ENCODE measurements at regions not wholly inside any gene's neighbourhood (a gene's known extent, or its start where the extent isn't known, plus 50 kb on each side); places are given as distances from the start of the nearest gene placed in this dataset.

DNA sequence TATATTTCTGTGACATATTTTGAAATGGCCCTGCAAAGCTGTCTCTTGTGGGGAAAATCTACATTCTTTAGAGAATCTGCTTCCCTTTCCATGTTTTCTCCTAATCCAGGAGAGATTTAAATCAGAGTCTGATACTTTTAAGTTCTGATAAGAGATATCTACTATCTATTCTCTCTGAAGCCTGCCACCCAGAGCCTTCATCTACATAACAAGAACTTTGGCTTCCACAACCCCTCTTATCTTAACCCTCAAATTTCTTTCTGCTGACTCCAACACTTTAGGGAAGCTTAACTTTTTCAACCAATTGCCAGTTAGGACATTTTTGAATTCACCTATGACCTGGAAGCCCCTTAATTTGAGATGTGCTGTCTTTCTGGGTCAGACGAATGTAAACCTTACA lies 965.2 kb downstream of the TBC1D22A start:
- no peaks in the 10 kb centered on the region for H3F3A ChIP-seq (ENCODE audit: insufficient read depth)
- no peaks in the 10 kb centered on the region for H3K9me2 ChIP-seq (replicated peaks; ENCODE audit: insufficient read depth, low read length)
- no peaks in the 10 kb centered on the region for H3K36me3 ChIP-seq (ENCODE audit: low read length)
- H3K79me2 ChIP-seq (ENCODE audit: insufficient read depth, low read length), result no peaks in the 10 kb centered on the region
- no peaks in the 10 kb centered on the region for H4K20me1 ChIP-seq (ENCODE audit: low read depth, low read length)
- H3K9ac ChIP-seq (ENCODE audit: low read length), result no peak overlapping the region
- TF ChIP-seq CTCF (IDR thresholded peaks at IDR 0.05; ENCODE audit: insufficient read depth, low read length, poor library complexity, severe bottlenecking) (no peak), EZH2phosphoT487 (conservative IDR thresholded peaks at IDR 0.05; ENCODE audit: low read length) (no peak)
- H3K27me3 ChIP-seq (ENCODE audit: low read length), result no peaks in the 10 kb centered on the region
- H3K4me3 ChIP-seq (ENCODE audit: insufficient read depth, low read length, poor library complexity, severe bottlenecking), result no peak overlapping the region
- H3K4me2 ChIP-seq (ENCODE audit: low read depth, low read length, poor library complexity, severe bottlenecking), result no peak overlapping the region
- no peak overlapping the region for H3K27ac ChIP-seq (ENCODE audit: low read depth, low read length)
- H3K9me3 ChIP-seq (ENCODE audit: insufficient read depth, low read length), result no peaks in the 10 kb centered on the region
- no peak overlapping the region for H2AFZ ChIP-seq (ENCODE audit: low read depth, low read length, severe bottlenecking)

GRCh38 chr22:47724751-47725150 lies 962.3 kb downstream of the TBC1D22A start:
- H3K4me3 ChIP-seq (ENCODE audit: insufficient read depth, low read length, poor library complexity, severe bottlenecking), result no peak overlapping the region
- no peaks in the 10 kb centered on the region for H4K20me1 ChIP-seq (ENCODE audit: low read depth, low read length)
- no peaks in the 10 kb centered on the region for H3K9me2 ChIP-seq (replicated peaks; ENCODE audit: insufficient read depth, low read length)
- H3K9ac ChIP-seq (ENCODE audit: low read length), result no peak overlapping the region
- H3K27me3 ChIP-seq (ENCODE audit: low read length), result no peaks in the 10 kb centered on the region
- H3K9me3 ChIP-seq (ENCODE audit: insufficient read depth, low read length), result no peaks in the 10 kb centered on the region
- no peak overlapping the region for H3K4me2 ChIP-seq (ENCODE audit: low read depth, low read length, poor library complexity, severe bottlenecking)
- no peak for TF ChIP-seq EZH2phosphoT487 (conservative IDR thresholded peaks at IDR 0.05; ENCODE audit: low read length)
- H2AFZ ChIP-seq (ENCODE audit: low read depth, low read length, severe bottlenecking), result no peak overlapping the region
- H3K79me2 ChIP-seq (ENCODE audit: insufficient read depth, low read length), result no peaks in the 10 kb centered on the region
- H3K27ac ChIP-seq (ENCODE audit: low read depth, low read length), result no peak overlapping the region
- no peaks in the 10 kb centered on the region for H3K36me3 ChIP-seq (ENCODE audit: low read length)
- H3F3A ChIP-seq (ENCODE audit: insufficient read depth), result no peaks in the 10 kb centered on the region

- Histone ChIP-seq H3K4me3 (ENCODE audit: insufficient read depth, low read length, poor library complexity, severe bottlenecking) (no peak overlapping the region), H3K9me3 (ENCODE audit: insufficient read depth, low read length) (no peaks in the 10 kb centered on the region), H3K79me2 (ENCODE audit: insufficient read depth, low read length) (no peaks in the 10 kb centered on the region), H3F3A (ENCODE audit: insufficient read depth) (no peaks in the 10 kb centered on the region), H3K36me3 (ENCODE audit: low read length) (no peaks in the 10 kb centered on the region), H3K9me2 (replicated peaks; ENCODE audit: insufficient read depth, low read length) (no peaks in the 10 kb centered on the region), H3K27ac (ENCODE audit: low read depth, low read length) (no peak overlapping the region), H3K27me3 (ENCODE audit: low read length) (no peaks in the 10 kb centered on the region), H3K9ac (ENCODE audit: low read length) (no peak overlapping the region), H2AFZ (ENCODE audit: low read depth, low read length, severe bottlenecking) (no peak overlapping the region), H3K4me2 (ENCODE audit: low read depth, low read length, poor library complexity, severe bottlenecking) (no peak overlapping the region), H4K20me1 (ENCODE audit: low read depth, low read length) (no peaks in the 10 kb centered on the region)
- TF ChIP-seq CTCF (IDR thresholded peaks at IDR 0.05; ENCODE audit: insufficient read depth, low read length, poor library complexity, severe bottlenecking) (no peak), EZH2phosphoT487 (conservative IDR thresholded peaks at IDR 0.05; ENCODE audit: low read length) (no peak)
These were observed 961.6 kb downstream of the TBC1D22A start for GRCh38 chr22:47724030-47724429.

DNA sequence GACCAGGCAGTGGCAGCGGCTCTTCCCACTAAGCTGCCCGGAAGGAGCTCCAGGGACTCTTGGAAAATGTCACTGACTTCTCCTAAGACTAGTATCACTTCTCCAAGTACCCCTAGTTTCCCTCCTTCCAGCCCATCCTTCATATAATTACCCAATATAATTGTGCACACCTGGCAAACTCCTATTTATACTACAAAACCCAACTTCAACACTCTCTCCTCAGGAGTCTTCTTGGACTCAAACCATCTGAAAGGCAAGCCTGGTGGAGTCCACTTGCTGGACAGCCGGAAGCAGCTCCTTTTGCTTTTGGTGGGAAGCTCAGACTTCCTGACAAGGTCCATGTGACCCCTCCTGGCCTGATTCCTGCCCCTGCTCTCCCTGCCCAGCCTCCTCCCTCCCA lies 955.9 kb downstream of the TBC1D22A start:
- no peaks in the 10 kb centered on the region for H3F3A ChIP-seq (ENCODE audit: insufficient read depth)
- H2AFZ ChIP-seq (ENCODE audit: low read depth, low read length, severe bottlenecking), result no peak overlapping the region
- H3K79me2 ChIP-seq (ENCODE audit: insufficient read depth, low read length), result no peaks in the 10 kb centered on the region
- H3K4me3 ChIP-seq (ENCODE audit: insufficient read depth, low read length, poor library complexity, severe bottlenecking), result no peak overlapping the region
- no peaks in the 10 kb centered on the region for H3K9me2 ChIP-seq (replicated peaks; ENCODE audit: insufficient read depth, low read length)
- H3K27me3 ChIP-seq (ENCODE audit: low read length), result no peaks in the 10 kb centered on the region
- H3K36me3 ChIP-seq (ENCODE audit: low read length), result no peaks in the 10 kb centered on the region
- H3K9me3 ChIP-seq (ENCODE audit: insufficient read depth, low read length), result no peaks in the 10 kb centered on the region
- H3K4me2 ChIP-seq (ENCODE audit: low read depth, low read length, poor library complexity, severe bottlenecking), result no peak overlapping the region
- TF ChIP-seq EZH2phosphoT487 (conservative IDR thresholded peaks at IDR 0.05; ENCODE audit: low read length) (no peak), CTCF (IDR thresholded peaks at IDR 0.05; ENCODE audit: insufficient read depth, low read length, poor library complexity, severe bottlenecking) (no peak)
- H4K20me1 ChIP-seq (ENCODE audit: low read depth, low read length), result no peaks in the 10 kb centered on the region
- no peak overlapping the region for H3K9ac ChIP-seq (ENCODE audit: low read length)
- H3K27ac ChIP-seq (ENCODE audit: low read depth, low read length), result no peak overlapping the region
